Choroid plexus epithelial cell (primary cell): ENCODE measurements at regions not wholly inside any gene's neighbourhood (a gene's known extent, or its start where the extent isn't known, plus 50 kb on each side); places are given as distances from the start of the nearest gene placed in this dataset.

Experiments
- DNase-seq: peaks from one replicate; pipeline ENCODE4 v3.0.0-alpha.2; 2010; ENCODE audit warnings: low read depth
- H3K4me3 ChIP-seq: 2 replicates; pipeline ENCODE4 v1.5.1; 2011; ENCODE audit warnings: low read depth, mild to moderate bottlenecking, control low read depth, low read length, moderate library complexity
- TF ChIP-seq, protein P1 (sequence below): conservative IDR thresholded peaks from 2 replicates; pipeline ENCODE4 v1.5.1; 2011; ENCODE audit warnings: low read depth, mild to moderate bottlenecking, control low read depth, inconsistent platforms, low read length, moderate library complexity

DNA sequence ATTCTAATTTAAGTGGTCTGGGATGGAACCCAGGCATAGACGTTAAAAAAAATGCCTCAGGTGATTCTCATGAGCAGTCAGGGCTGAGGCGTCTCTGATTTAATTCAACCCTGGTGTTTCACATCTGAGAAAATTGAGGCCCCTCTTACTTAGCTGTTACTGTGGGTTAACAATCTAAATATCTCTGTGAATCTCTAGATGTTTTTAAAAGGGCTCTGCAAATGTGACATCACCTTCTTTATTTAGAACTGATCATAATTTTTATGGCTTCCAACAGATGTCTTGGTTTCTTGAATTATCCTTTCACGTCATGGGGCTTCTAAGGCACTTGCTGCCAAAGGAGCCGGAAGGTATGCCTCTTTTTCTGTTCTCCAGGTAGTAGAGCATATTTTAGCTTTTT lies 76.1 kb upstream of the LIN7C start:
- no peak for DNase-seq
- TF ChIP-seq, protein P1, sequence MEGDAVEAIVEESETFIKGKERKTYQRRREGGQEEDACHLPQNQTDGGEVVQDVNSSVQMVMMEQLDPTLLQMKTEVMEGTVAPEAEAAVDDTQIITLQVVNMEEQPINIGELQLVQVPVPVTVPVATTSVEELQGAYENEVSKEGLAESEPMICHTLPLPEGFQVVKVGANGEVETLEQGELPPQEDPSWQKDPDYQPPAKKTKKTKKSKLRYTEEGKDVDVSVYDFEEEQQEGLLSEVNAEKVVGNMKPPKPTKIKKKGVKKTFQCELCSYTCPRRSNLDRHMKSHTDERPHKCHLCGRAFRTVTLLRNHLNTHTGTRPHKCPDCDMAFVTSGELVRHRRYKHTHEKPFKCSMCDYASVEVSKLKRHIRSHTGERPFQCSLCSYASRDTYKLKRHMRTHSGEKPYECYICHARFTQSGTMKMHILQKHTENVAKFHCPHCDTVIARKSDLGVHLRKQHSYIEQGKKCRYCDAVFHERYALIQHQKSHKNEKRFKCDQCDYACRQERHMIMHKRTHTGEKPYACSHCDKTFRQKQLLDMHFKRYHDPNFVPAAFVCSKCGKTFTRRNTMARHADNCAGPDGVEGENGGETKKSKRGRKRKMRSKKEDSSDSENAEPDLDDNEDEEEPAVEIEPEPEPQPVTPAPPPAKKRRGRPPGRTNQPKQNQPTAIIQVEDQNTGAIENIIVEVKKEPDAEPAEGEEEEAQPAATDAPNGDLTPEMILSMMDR: no peak

DNA sequence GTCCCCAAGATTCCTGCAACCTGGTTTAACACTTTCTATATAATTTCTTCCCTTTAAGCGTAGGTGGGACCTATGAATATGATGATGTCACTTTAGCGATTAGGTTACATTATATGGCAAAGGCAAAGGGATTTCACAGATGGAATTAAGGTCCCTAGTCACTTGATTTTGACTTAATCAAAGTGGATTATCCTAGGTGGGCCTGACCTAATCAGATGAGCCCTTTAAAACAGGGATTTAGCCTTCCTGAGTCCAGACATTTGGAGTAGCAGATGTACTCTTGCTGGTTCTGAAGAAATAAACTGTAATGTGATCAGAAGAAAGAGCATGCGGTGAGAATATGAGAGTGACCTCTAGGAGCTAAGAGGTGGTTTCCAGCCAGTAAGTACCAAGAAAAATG lies 67.8 kb upstream of the LIN7C start:
- DNase-seq: no peak
- H3K4me3 ChIP-seq: no peak overlapping the region
- TF ChIP-seq, protein P1: no peak

More for the DNA sequence above, 76.1 kb upstream of the LIN7C start:
- no peak overlapping the region for H3K4me3 ChIP-seq

DNA sequence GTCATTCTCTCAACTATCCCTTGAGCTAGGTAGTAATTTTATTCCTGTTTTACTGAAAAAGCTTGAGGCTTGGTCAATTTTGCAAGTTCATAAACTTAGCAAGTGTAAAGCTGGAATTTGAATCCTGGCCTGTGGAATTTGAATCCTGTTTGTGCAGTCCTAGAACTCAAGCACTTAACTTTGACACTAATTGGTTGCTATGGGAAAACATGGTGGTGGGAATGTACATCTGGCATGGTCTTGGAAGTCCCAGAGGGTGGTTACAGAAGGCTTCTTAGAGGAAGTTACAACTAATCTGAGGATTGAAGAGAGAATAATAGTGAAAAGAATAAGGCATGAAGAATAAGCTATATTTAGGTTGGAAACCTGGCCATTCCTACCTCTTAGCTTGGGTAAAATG lies 66.5 kb upstream of the LIN7C start:
- TF ChIP-seq, protein P1: no peak
- DNase-seq: no peak
- no peak overlapping the region for H3K4me3 ChIP-seq

- DNase-seq: peak; percentile 95
- H3K4me3 ChIP-seq: no peak overlapping the region
- TF ChIP-seq, protein P1: no peak
Measured at GRCh38 chr11:27571154-27571810, 64.7 kb upstream of the LIN7C start.

DNA sequence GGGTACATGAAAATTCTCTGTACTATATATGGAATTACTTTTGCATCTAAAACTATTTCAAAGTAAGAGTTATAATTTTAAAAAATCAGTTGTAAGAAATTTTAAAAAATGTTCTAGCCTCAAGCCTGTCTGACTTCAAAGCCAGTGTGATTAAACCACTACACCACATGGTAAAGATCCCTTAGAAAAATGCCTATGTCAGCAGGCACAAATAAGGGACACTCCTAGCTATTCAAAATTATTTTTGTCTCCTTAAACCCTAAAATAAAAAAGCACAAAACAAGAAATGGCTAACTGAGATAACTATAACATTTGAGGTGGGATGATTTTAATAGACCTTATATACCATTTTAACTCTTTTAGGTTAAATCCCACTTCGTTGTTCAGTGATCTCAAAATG lies 64.0 kb upstream of the LIN7C start:
- no peak for DNase-seq
- TF ChIP-seq, protein P1: no peak

DNA sequence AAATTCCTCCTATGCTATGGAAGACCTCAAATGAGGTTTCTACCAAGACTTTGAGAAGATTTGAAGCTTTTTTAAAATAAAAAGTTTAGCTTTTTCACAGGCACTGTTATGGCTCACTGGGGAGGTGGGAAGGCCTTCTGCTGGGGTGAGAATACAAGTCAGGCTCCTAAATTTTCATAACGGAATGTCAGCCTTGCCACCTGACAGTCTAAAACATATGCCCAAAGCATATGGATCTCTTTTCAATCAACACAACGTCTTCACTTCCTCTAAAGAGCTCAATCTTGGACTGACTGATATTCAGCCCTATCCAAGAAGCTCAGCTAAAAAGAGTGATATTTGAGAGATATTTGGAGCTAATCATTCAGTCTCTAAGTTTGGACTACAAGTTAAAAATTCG lies 57.1 kb upstream of the LIN7C start:
- H3K4me3 ChIP-seq: no peak overlapping the region
- DNase-seq: no peak
- TF ChIP-seq, protein P1: no peak

More for the DNA sequence above, 64.0 kb upstream of the LIN7C start:
- H3K4me3 ChIP-seq: no peak overlapping the region

DNA sequence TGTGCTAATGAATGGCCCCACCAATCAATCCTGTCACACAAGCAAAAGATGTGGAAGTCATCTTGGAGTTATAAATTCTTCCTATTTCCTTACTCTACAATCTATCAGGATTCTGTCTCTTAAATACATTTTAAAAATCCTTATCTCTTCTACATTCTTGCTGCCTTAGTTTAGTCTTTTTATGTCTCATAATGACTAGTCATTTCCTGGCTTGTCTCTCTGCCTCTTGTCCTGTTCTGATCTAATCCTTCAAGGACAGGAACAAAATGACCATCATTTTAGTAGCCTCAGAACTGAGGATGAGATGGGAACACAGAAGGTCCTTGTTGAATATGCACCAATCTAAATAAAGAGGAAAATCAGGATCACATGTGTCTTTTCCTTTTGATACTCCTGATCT lies 56.6 kb upstream of the LIN7C start:
- peak; percentile 57 for DNase-seq
- TF ChIP-seq, protein P1: no peak
- no peak overlapping the region for H3K4me3 ChIP-seq
